Hepatocyte (in vitro differentiated cells): ENCODE measurements at regions not wholly inside any gene's neighbourhood (a gene's known extent, or its start where the extent isn't known, plus 50 kb on each side); places are given as distances from the start of the nearest gene placed in this dataset.
"Not testable (repeated sequence)": the region's sequence is repeated elsewhere in the genome, so short reads cannot be mapped to it uniquely, and the experiment has no call there.

ENCODE experiments used
- DNase-seq: peaks from one replicate; pipeline ENCODE4 v3.0.0-alpha.2; 2016; ENCODE audit warnings: low spot score
- H2AFZ ChIP-seq: fragments of 200-600 bp; sonication (generic); 2 replicates; pipeline ENCODE4 v1.6.0; 2016; ENCODE audit warnings: antibody characterized with exemption, mild to moderate bottlenecking
- H3K27ac ChIP-seq: fragments of 200-600 bp; sonication (generic); 2 replicates; pipeline ENCODE4 v1.5.1; 2016; ENCODE audit warnings: mild to moderate bottlenecking
- H3K27me3 ChIP-seq: fragments of 200-600 bp; sonication (generic); 2 replicates; pipeline ENCODE4 v1.6.1; 2016
- H3K36me3 ChIP-seq: fragments of 200-600 bp; sonication (generic); replicated peaks from 2 replicates; pipeline ENCODE4 v1.5.1; 2016; ENCODE audit warnings: low read depth; ENCODE audit not compliant: insufficient read depth
- H3K4me1 ChIP-seq: fragments of 200-600 bp; sonication (generic); 2 replicates; pipeline ENCODE4 v1.5.1; 2016; ENCODE audit warnings: mild to moderate bottlenecking, moderate library complexity; ENCODE audit not compliant: insufficient read depth
- H3K4me2 ChIP-seq: fragments of 200-600 bp; sonication (generic); 2 replicates; pipeline ENCODE4 v1.6.0; 2016
- H3K4me3 ChIP-seq: fragments of 200-600 bp; sonication (generic); 2 replicates; pipeline ENCODE4 v1.5.1; 2016; ENCODE audit warnings: mild to moderate bottlenecking
- H3K79me2 ChIP-seq: fragments of 200-600 bp; sonication (generic); 2 replicates; pipeline ENCODE4 v1.6.0; 2017; ENCODE audit warnings: mild to moderate bottlenecking
- H3K9me2 ChIP-seq: fragments of 200-600 bp; sonication (generic); replicated peaks from 2 replicates; pipeline ENCODE4 v1.6.0; 2017; ENCODE audit warnings: mild to moderate bottlenecking; ENCODE audit not compliant: insufficient read depth
- H3K9me3 ChIP-seq: fragments of 200-600 bp; sonication (generic); 2 replicates; pipeline ENCODE4 v1.5.1; 2016; ENCODE audit warnings: low read depth, mild to moderate bottlenecking
- H4K20me1 ChIP-seq: fragments of 200-600 bp; sonication (generic); 2 replicates; pipeline ENCODE4 v1.6.0; 2016; ENCODE audit warnings: mild to moderate bottlenecking; ENCODE audit not compliant: insufficient read depth, poor library complexity, severe bottlenecking
- CTCF ChIP-seq: fragments of 200-600 bp; sonication (generic); IDR thresholded peaks from 2 replicates; pipeline ENCODE4 v1.5.1; 2016; ENCODE audit warnings: antibody characterized with exemption, mild to moderate bottlenecking; ENCODE audit not compliant: poor library complexity
- EZH2 ChIP-seq: fragments of 200-600 bp; sonication (generic); IDR thresholded peaks from 2 replicates; pipeline ENCODE4 v1.6.1; 2016; ENCODE audit warnings: antibody characterized with exemption, mild to moderate bottlenecking, borderline replicate concordance
- EZH2phosphoT487 ChIP-seq: fragments of 200-600 bp; sonication (generic); IDR thresholded peaks from one replicate; pipeline ENCODE4 v1.6.1; 2018; ENCODE audit warnings: antibody characterized with exemption, mild to moderate bottlenecking, low read depth, moderate library complexity; ENCODE audit not compliant: unreplicated experiment, severe bottlenecking
- WGBS: methylation state at CpG from one replicate; pipeline ENCODE4 v1.1.6; 2016; ENCODE audit warnings: low lambda C conversion rate; ENCODE audit errors: missing lambda C conversion rate; 5-methylcytosine and 5-hydroxymethylcytosine counted together

- DNase-seq, result no peak
- TF ChIP-seq EZH2phosphoT487 (no peak), CTCF (no peak), EZH2 (no peak)
- H3K4me2 ChIP-seq, result no peak overlapping the region
- WGBS, result 89% methylated on average over 9 of the region's 9 CpGs
- no peak overlapping the region for H2AFZ ChIP-seq
- H3K9me3 ChIP-seq, result no peaks in the 10 kb centered on the region
- no peaks in the 10 kb centered on the region for H3K27me3 ChIP-seq
- H3K27ac ChIP-seq, result no peak overlapping the region
- no peaks in the 10 kb centered on the region for H3K36me3 ChIP-seq
- no peaks in the 10 kb centered on the region for H3K4me1 ChIP-seq
- no peaks in the 10 kb centered on the region for H4K20me1 ChIP-seq
- H3K79me2 ChIP-seq, result no peaks in the 10 kb centered on the region
- H3K9me2 ChIP-seq, result no peaks in the 10 kb centered on the region
- H3K4me3 ChIP-seq, result no peak overlapping the region
These were observed 253.6 kb downstream of the HAPSTR1 start for GRCh38 chr16:9345046-9345445.

- Histone ChIP-seq H3K27ac (no peak overlapping the region), H2AFZ (no peak overlapping the region), H3K9me3 (no peaks in the 10 kb centered on the region), H4K20me1 (no peaks in the 10 kb centered on the region), H3K36me3 (no peaks in the 10 kb centered on the region), H3K4me3 (no peak overlapping the region), H3K9me2 (no peaks in the 10 kb centered on the region), H3K79me2 (no peaks in the 10 kb centered on the region), H3K27me3 (no peaks in the 10 kb centered on the region), H3K4me1 (no peaks in the 10 kb centered on the region), H3K4me2 (no peak overlapping the region)
- DNase-seq, result no peak
- WGBS, result 81% methylated on average over 1 of the region's 1 CpG
- TF ChIP-seq CTCF (no peak), EZH2 (no peak), EZH2phosphoT487 (no peak)
These were observed 254.4 kb downstream of the HAPSTR1 start for GRCh38 chr16:9345880-9346279.

GRCh38 chr16:9348912-9349311 lies 257.5 kb downstream of the HAPSTR1 start:
- Histone ChIP-seq H3K4me2 (no peak overlapping the region), H3K27ac (no peak overlapping the region), H3K4me1 (no peaks in the 10 kb centered on the region), H3K9me3 (no peaks in the 10 kb centered on the region), H3K9me2 (no peaks in the 10 kb centered on the region), H3K4me3 (no peak overlapping the region), H2AFZ (no peak overlapping the region), H4K20me1 (no peaks in the 10 kb centered on the region), H3K27me3 (no peaks in the 10 kb centered on the region), H3K36me3 (no peaks in the 10 kb centered on the region), H3K79me2 (no peaks in the 10 kb centered on the region)
- no peak for DNase-seq
- no peak for TF ChIP-seq CTCF
- no peak for TF ChIP-seq EZH2phosphoT487
- no peak for TF ChIP-seq EZH2

- not testable (repeated sequence) for H3K9me3 ChIP-seq, H2AFZ ChIP-seq, H3K9me2 ChIP-seq, H3K79me2 ChIP-seq, H3K4me1 ChIP-seq, H3K27me3 ChIP-seq, H3K4me2 ChIP-seq, H3K36me3 ChIP-seq, DNase-seq, H3K27ac ChIP-seq, H4K20me1 ChIP-seq, H3K4me3 ChIP-seq
- WGBS, result 74% methylated on average over 8 of the region's 8 CpGs
These were observed 258.0 kb downstream of the HAPSTR1 start for GRCh38 chr16:9349373-9349960.

- not testable (repeated sequence) for H3K27ac ChIP-seq, H3K4me2 ChIP-seq, H3K27me3 ChIP-seq, H2AFZ ChIP-seq, H4K20me1 ChIP-seq, H3K9me2 ChIP-seq, DNase-seq, H3K79me2 ChIP-seq, H3K9me3 ChIP-seq, H3K36me3 ChIP-seq, H3K4me1 ChIP-seq, H3K4me3 ChIP-seq
- 93% methylated on average over 16 of the region's 39 CpGs for WGBS
These were observed 258.8 kb downstream of the HAPSTR1 start for GRCh38 chr16:9350119-9350799.
